GM23338 (cell line): ENCODE measurements at regions not wholly inside any gene's neighbourhood (a gene's known extent, or its start where the extent isn't known, plus 50 kb on each side); places are given as distances from the start of the nearest gene placed in this dataset.

Experiments used
- ATAC-seq: fragments of 200-7000 bp; cut with Tn5 transposase; 3 replicates; pipeline ENCODE4 v1.9.1; 2020
- DNase-seq: peaks from one replicate; pipeline ENCODE4 v3.0.0-alpha.2; 2015; ENCODE audit warnings: low spot score
- H2AFZ ChIP-seq: fragments of 200-600 bp; sonication (generic); 2 replicates; pipeline ENCODE4 v1.8.0; 2016; ENCODE audit warnings: antibody characterized with exemption, mild to moderate bottlenecking, moderate library complexity
- H3F3A ChIP-seq: fragments of 200-600 bp; sonication (generic); replicated peaks from 2 replicates; pipeline ENCODE4 v1.8.0; 2017; ENCODE audit warnings: antibody characterized with exemption, mixed run types, low read depth
- H3K27ac ChIP-seq: fragments of 200-600 bp; sonication (generic); 2 replicates; pipeline ENCODE4 v1.6.1; 2016; ENCODE audit warnings: low read depth
- H3K27me3 ChIP-seq: fragments of 200-600 bp; sonication (generic); 2 replicates; pipeline ENCODE4 v1.8.0; 2016; ENCODE audit warnings: mild to moderate bottlenecking, mixed run types, moderate library complexity; ENCODE audit not compliant: insufficient read depth
- H3K36me3 ChIP-seq: fragments of 200-600 bp; sonication (generic); 2 replicates; pipeline ENCODE4 v1.8.0; 2016; ENCODE audit warnings: mild to moderate bottlenecking; ENCODE audit not compliant: insufficient read depth
- H3K4me1 ChIP-seq: fragments of 200-600 bp; sonication (generic); 2 replicates; pipeline ENCODE4 v1.8.0; 2016; ENCODE audit warnings: mild to moderate bottlenecking, moderate library complexity; ENCODE audit not compliant: insufficient read depth
- H3K4me2 ChIP-seq: fragments of 200-600 bp; sonication (generic); 2 replicates; pipeline ENCODE4 v1.7.1; 2017; ENCODE audit warnings: mixed run types
- H3K4me3 ChIP-seq: fragments of 200-600 bp; sonication (generic); 2 replicates; pipeline ENCODE4 v1.6.1; 2016; ENCODE audit warnings: mixed run types
- H3K79me2 ChIP-seq: fragments of 200-600 bp; sonication (generic); replicated peaks from 2 replicates; pipeline ENCODE4 v1.8.0; 2017; ENCODE audit warnings: mild to moderate bottlenecking; ENCODE audit not compliant: insufficient read depth
- H3K9me2 ChIP-seq: fragments of 200-600 bp; sonication (generic); 2 replicates; pipeline ENCODE4 v1.8.0; 2017; ENCODE audit not compliant: insufficient read depth
- H4K20me1 ChIP-seq: fragments of 200-600 bp; sonication (generic); replicated peaks from 2 replicates; pipeline ENCODE4 v1.8.0; 2017; ENCODE audit warnings: mild to moderate bottlenecking; ENCODE audit not compliant: insufficient read depth
- H3K27ac Mint-ChIP-seq: 2 replicates; pipeline ENCODE4 v1.8.0; 2020; ENCODE audit warnings: inconsistent platforms, mild to moderate bottlenecking, moderate library complexity, mixed read lengths
- H3K27me3 Mint-ChIP-seq: 3 replicates; pipeline ENCODE4 v1.8.0; 2022; ENCODE audit warnings: low read depth, mild to moderate bottlenecking, moderate library complexity, mixed read lengths, inconsistent platforms; ENCODE audit not compliant: insufficient read depth, poor library complexity
- H3K36me3 Mint-ChIP-seq: 3 replicates; pipeline ENCODE4 v1.8.0; 2021; ENCODE audit warnings: low read depth, mild to moderate bottlenecking, inconsistent platforms, moderate library complexity, mixed read lengths
- H3K4me1 Mint-ChIP-seq: 3 replicates; pipeline ENCODE4 v1.8.0; 2020; ENCODE audit warnings: mild to moderate bottlenecking, inconsistent platforms, mixed read lengths
- H3K4me3 Mint-ChIP-seq: 3 replicates; pipeline ENCODE4 v1.8.0; 2021; ENCODE audit warnings: moderate library complexity, mild to moderate bottlenecking, inconsistent platforms, mixed read lengths
- H3K9me3 Mint-ChIP-seq: 3 replicates; pipeline ENCODE4 v1.8.0; 2020; ENCODE audit warnings: moderate library complexity, mild to moderate bottlenecking, inconsistent platforms, mixed read lengths
- CREB1 ChIP-seq: fragments of 250-450 bp; sonication (Bioruptor Pico); IDR thresholded peaks from 2 replicates; pipeline ENCODE4 v1.5.0; 2020; ENCODE audit warnings: low read depth, mild to moderate bottlenecking, moderate library complexity
- EZH2phosphoT487 ChIP-seq: fragments of 200-600 bp; sonication (generic); IDR thresholded peaks from one replicate; pipeline ENCODE4 v1.8.1; 2018; ENCODE audit warnings: antibody characterized with exemption; ENCODE audit not compliant: unreplicated experiment
- NANOG ChIP-seq: IDR thresholded peaks from 2 replicates; pipeline ENCODE4 v1.6.1; 2016; ENCODE audit warnings: antibody characterized with exemption, borderline replicate concordance
- POLR2AphosphoS5 ChIP-seq: IDR thresholded peaks from 2 replicates; pipeline ENCODE4 v1.6.1; 2016; ENCODE audit warnings: antibody characterized with exemption, low read depth
- STAT1 ChIP-seq: IDR thresholded peaks from one replicate; pipeline ENCODE4 v1.6.1; 2016; ENCODE audit warnings: antibody characterized with exemption; ENCODE audit not compliant: unreplicated experiment
- ZNF331 ChIP-seq: fragments of 250-450 bp; sonication (Bioruptor Pico); IDR thresholded peaks from 2 replicates; pipeline ENCODE4 v1.5.0; 2020; ENCODE audit warnings: low read depth, mild to moderate bottlenecking, moderate library complexity
- TF ChIP-seq, protein P1 (sequence below), 2 experiments: fragments of 200-600 bp in 1 of 2; sonication (generic) in 1 of 2; conservative IDR thresholded peaks; 2 replicates each; pipeline versions ENCODE4 v1.5.1 to v1.6.1; 2016 to 2017; ENCODE audit warnings: antibody characterized with exemption in 2 of 2, low read depth in 2 of 2, mild to moderate bottlenecking in 2 of 2, moderate library complexity in 1 of 2
- TF ChIP-seq, protein P2 (sequence below): IDR thresholded peaks from one replicate; pipeline ENCODE4 v1.6.1; 2018; ENCODE audit warnings: antibody characterized with exemption; ENCODE audit not compliant: unreplicated experiment
- TF ChIP-seq, protein P3 (sequence below): IDR thresholded peaks from 2 replicates; pipeline ENCODE4 v1.6.1; 2016; ENCODE audit warnings: antibody characterized with exemption

DNA sequence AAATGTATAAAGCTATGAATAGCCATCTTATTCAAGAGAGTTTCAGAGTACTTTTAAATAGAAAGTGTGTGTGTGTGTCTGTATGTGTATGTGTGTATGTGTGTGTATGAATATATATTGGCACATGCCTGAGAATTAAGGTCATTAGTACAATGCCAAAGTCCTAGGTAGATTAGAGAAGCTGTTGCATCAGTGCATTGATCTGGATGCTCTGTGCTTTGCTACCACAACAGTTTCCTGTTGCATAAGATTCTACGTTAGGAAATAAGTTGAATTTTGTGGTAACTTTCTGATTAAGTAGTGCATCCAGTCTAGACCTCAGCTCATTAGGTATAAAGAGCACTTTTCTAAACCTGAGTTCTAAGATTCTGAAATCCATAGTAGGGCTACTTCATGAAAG is 1102.8 kb upstream of the KLHL29 start (continued):
- TF ChIP-seq, protein P1, sequence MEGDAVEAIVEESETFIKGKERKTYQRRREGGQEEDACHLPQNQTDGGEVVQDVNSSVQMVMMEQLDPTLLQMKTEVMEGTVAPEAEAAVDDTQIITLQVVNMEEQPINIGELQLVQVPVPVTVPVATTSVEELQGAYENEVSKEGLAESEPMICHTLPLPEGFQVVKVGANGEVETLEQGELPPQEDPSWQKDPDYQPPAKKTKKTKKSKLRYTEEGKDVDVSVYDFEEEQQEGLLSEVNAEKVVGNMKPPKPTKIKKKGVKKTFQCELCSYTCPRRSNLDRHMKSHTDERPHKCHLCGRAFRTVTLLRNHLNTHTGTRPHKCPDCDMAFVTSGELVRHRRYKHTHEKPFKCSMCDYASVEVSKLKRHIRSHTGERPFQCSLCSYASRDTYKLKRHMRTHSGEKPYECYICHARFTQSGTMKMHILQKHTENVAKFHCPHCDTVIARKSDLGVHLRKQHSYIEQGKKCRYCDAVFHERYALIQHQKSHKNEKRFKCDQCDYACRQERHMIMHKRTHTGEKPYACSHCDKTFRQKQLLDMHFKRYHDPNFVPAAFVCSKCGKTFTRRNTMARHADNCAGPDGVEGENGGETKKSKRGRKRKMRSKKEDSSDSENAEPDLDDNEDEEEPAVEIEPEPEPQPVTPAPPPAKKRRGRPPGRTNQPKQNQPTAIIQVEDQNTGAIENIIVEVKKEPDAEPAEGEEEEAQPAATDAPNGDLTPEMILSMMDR (conservative IDR thresholded peaks at IDR 0.05; ENCODE audit: low read depth in 2 of 2) = no peak
- TF ChIP-seq POLR2AphosphoS5 (no peak), STAT1 (no peak), ZNF331 (CRISPR knock-in tag) (no peak), CREB1 (CRISPR knock-in tag) (no peak)
- TF ChIP-seq, protein P2, sequence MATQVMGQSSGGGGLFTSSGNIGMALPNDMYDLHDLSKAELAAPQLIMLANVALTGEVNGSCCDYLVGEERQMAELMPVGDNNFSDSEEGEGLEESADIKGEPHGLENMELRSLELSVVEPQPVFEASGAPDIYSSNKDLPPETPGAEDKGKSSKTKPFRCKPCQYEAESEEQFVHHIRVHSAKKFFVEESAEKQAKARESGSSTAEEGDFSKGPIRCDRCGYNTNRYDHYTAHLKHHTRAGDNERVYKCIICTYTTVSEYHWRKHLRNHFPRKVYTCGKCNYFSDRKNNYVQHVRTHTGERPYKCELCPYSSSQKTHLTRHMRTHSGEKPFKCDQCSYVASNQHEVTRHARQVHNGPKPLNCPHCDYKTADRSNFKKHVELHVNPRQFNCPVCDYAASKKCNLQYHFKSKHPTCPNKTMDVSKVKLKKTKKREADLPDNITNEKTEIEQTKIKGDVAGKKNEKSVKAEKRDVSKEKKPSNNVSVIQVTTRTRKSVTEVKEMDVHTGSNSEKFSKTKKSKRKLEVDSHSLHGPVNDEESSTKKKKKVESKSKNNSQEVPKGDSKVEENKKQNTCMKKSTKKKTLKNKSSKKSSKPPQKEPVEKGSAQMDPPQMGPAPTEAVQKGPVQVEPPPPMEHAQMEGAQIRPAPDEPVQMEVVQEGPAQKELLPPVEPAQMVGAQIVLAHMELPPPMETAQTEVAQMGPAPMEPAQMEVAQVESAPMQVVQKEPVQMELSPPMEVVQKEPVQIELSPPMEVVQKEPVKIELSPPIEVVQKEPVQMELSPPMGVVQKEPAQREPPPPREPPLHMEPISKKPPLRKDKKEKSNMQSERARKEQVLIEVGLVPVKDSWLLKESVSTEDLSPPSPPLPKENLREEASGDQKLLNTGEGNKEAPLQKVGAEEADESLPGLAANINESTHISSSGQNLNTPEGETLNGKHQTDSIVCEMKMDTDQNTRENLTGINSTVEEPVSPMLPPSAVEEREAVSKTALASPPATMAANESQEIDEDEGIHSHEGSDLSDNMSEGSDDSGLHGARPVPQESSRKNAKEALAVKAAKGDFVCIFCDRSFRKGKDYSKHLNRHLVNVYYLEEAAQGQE = no peak

DNA sequence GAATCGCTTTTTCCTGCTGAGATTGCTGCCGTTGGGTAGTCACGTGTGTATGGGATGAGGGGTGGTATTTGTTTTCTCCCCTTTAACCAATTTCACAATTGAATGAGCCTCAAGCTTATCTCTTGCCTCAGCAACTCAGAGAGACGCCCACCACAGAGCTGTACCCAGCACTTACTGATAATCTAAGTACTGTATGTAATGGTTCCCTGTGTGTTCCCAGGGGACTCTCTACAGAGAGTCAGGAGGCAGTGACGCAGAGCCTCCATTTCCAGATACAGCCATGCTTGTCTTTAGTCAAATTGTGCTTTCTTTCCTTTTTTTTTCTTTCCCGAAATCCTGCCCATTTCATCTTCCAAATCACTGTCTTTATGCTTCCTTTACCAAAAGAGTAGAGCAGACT is 1102.1 kb upstream of the KLHL29 start:
- Histone ChIP-seq H3K27ac (no peak overlapping the region), H3K36me3 (0 out of 2 replicates have a peak, but pooled peaks cover 7% of the 10 kb centered on the region), H3K4me3 (no peak overlapping the region), H3K9me2 (no peaks in the 10 kb centered on the region), H3K4me1 (no peaks in the 10 kb centered on the region), H4K20me1 (no peaks in the 10 kb centered on the region), H2AFZ (no peak overlapping the region), H3K27me3 (no peaks in the 10 kb centered on the region), H3F3A (no peaks in the 10 kb centered on the region), H3K4me2 (no peak overlapping the region), H3K79me2 (no peaks in the 10 kb centered on the region)
- H3K4me1 Mint-ChIP-seq = no peaks in the 10 kb centered on the region
- no peak overlapping the region for H3K4me3 Mint-ChIP-seq
- H3K27me3 Mint-ChIP-seq = no peaks in the 10 kb centered on the region
- H3K36me3 Mint-ChIP-seq = no peaks in the 10 kb centered on the region
- no peak for ATAC-seq
- no peak overlapping the region for H3K27ac Mint-ChIP-seq
- no peaks in the 10 kb centered on the region for H3K9me3 Mint-ChIP-seq
- DNase-seq = no peak
- TF ChIP-seq, protein P2 = no peak
- TF ChIP-seq NANOG = no peak
- TF ChIP-seq, protein P1 (conservative IDR thresholded peaks at IDR 0.05; ENCODE audit: low read depth in 2 of 2) = no peak
- TF ChIP-seq POLR2AphosphoS5 = no peak
- TF ChIP-seq, protein P3, sequence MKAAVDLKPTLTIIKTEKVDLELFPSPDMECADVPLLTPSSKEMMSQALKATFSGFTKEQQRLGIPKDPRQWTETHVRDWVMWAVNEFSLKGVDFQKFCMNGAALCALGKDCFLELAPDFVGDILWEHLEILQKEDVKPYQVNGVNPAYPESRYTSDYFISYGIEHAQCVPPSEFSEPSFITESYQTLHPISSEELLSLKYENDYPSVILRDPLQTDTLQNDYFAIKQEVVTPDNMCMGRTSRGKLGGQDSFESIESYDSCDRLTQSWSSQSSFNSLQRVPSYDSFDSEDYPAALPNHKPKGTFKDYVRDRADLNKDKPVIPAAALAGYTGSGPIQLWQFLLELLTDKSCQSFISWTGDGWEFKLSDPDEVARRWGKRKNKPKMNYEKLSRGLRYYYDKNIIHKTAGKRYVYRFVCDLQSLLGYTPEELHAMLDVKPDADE = no peak
- no peak for TF ChIP-seq EZH2phosphoT487
- no peak for TF ChIP-seq ZNF331 (CRISPR knock-in tag)
